M059J (cell line): ENCODE measurements at regions not wholly inside any gene's neighbourhood (a gene's known extent, or its start where the extent isn't known, plus 50 kb on each side); places are given as distances from the start of the nearest gene placed in this dataset.
"Not testable (repeated sequence)": the region's sequence is repeated elsewhere in the genome, so short reads cannot be mapped to it uniquely, and the experiment has no call there.

Source experiments
- DNase-seq: peaks from one replicate; pipeline ENCODE4 v3.0.0-alpha.2; 2012; ENCODE audit warnings: low read depth

- no peak for DNase-seq
Observed at GRCh38 chr4:1572964-1573720, 111.0 kb downstream of the FAM53A start.

- no peak for DNase-seq
Observed at GRCh38 chr4:1572521-1572920, 111.6 kb downstream of the FAM53A start.

- no peak for DNase-seq
Observed at GRCh38 chr4:1572010-1572385, 112.1 kb downstream of the FAM53A start.

GRCh38 chr4:1571165-1572009, 112.7 kb downstream of the FAM53A start:
- no peak for DNase-seq

- no peak for DNase-seq
Observed at GRCh38 chr4:1570291-1571164, 113.6 kb downstream of the FAM53A start.

- no peak for DNase-seq
Observed at GRCh38 chr4:1569461-1570151, 114.5 kb downstream of the FAM53A start.

GRCh38 chr4:1568855-1569460, 115.2 kb downstream of the FAM53A start:
- no peak for DNase-seq

GRCh38 chr4:1567808-1568581, 116.1 kb downstream of the FAM53A start:
- no peak for DNase-seq

GRCh38 chr4:1567519-1567807, 116.7 kb downstream of the FAM53A start:
- no peak for DNase-seq

GRCh38 chr4:1566838-1567518, 117.1 kb downstream of the FAM53A start:
- no peak for DNase-seq

GRCh38 chr4:1566301-1566837, 117.7 kb downstream of the FAM53A start:
- not testable (repeated sequence) for DNase-seq

GRCh38 chr4:1565598-1566295, 118.4 kb downstream of the FAM53A start:
- no peak for DNase-seq

GRCh38 chr4:1564535-1565375, 119.4 kb downstream of the FAM53A start:
- no peak for DNase-seq

GRCh38 chr4:1563768-1564485, 120.2 kb downstream of the FAM53A start:
- no peak for DNase-seq

GRCh38 chr4:1563241-1563640, 120.9 kb downstream of the FAM53A start:
- no peak for DNase-seq

GRCh38 chr4:1562771-1563170, 121.3 kb downstream of the FAM53A start:
- DNase-seq, result no peak

- no peak for DNase-seq
Observed at GRCh38 chr4:1562371-1562770, 121.7 kb downstream of the FAM53A start.
